ENCODE measurements at regions not wholly inside any gene's neighbourhood (a gene's known extent, or its start where the extent isn't known, plus 50 kb on each side); places are given as distances from the start of the nearest gene placed in this dataset.

GRCh38 chr4:173940146-173940545 lies 343.3 kb downstream of the FBXO8 start:
- Histone ChIP-seq H3K27ac (ENCODE audit: low read depth, low read length) (no peak overlapping the region), H3K9me2 (replicated peaks; ENCODE audit: control insufficient read depth, low read length) (no peaks in the 10 kb centered on the region), H4K20me1 (ENCODE audit: control insufficient read depth, insufficient read depth, low read depth, low read length) (no peaks in the 10 kb centered on the region), H3K4me3 (ENCODE audit: low read length) (no peak overlapping the region), H3K36me3 (ENCODE audit: control insufficient read depth, low read length) (no peaks in the 10 kb centered on the region), H3F3A (ENCODE audit: control insufficient read depth, insufficient read depth) (no peaks in the 10 kb centered on the region), H3K79me2 (ENCODE audit: control insufficient read depth, low read length) (no peaks in the 10 kb centered on the region), H3K9me3 (ENCODE audit: control insufficient read depth, insufficient read depth, low read length) (no peaks in the 10 kb centered on the region), H3K27me3 (ENCODE audit: control insufficient read depth, low read length) (no peaks in the 10 kb centered on the region), H3K4me2 (ENCODE audit: low read length) (no peak overlapping the region), H3K4me1 (ENCODE audit: control insufficient read depth, low read length) (no peaks in the 10 kb centered on the region)
- TF ChIP-seq CTCF (IDR thresholded peaks at IDR 0.05; ENCODE audit: low read depth, low read length, poor library complexity, severe bottlenecking), result no peak
- TF ChIP-seq EZH2phosphoT487 (IDR thresholded peaks at IDR 0.05; ENCODE audit: borderline replicate concordance, low read length), result no peak

- H3K4me3 ChIP-seq (ENCODE audit: low read length), result no peak overlapping the region
- TF ChIP-seq CTCF (IDR thresholded peaks at IDR 0.05; ENCODE audit: low read depth, low read length, poor library complexity, severe bottlenecking) (no peak), EZH2phosphoT487 (IDR thresholded peaks at IDR 0.05; ENCODE audit: borderline replicate concordance, low read length) (no peak)
- H3K4me1 ChIP-seq (ENCODE audit: control insufficient read depth, low read length), result no peaks in the 10 kb centered on the region
- no peaks in the 10 kb centered on the region for H3K36me3 ChIP-seq (ENCODE audit: control insufficient read depth, low read length)
- no peaks in the 10 kb centered on the region for H3K9me2 ChIP-seq (replicated peaks; ENCODE audit: control insufficient read depth, low read length)
- no peaks in the 10 kb centered on the region for H4K20me1 ChIP-seq (ENCODE audit: control insufficient read depth, insufficient read depth, low read depth, low read length)
- no peak overlapping the region for H3K4me2 ChIP-seq (ENCODE audit: low read length)
- no peak overlapping the region for H3K27ac ChIP-seq (ENCODE audit: low read depth, low read length)
- H3K9me3 ChIP-seq (ENCODE audit: control insufficient read depth, insufficient read depth, low read length), result no peaks in the 10 kb centered on the region
- no peaks in the 10 kb centered on the region for H3F3A ChIP-seq (ENCODE audit: control insufficient read depth, insufficient read depth)
- no peaks in the 10 kb centered on the region for H3K79me2 ChIP-seq (ENCODE audit: control insufficient read depth, low read length)
- H3K27me3 ChIP-seq (ENCODE audit: control insufficient read depth, low read length), result peaks cover 4% of the 10 kb centered on the region; the same call in 1 of the 2 replicates
Measured at GRCh38 chr4:173937631-173938270, 345.7 kb downstream of the FBXO8 start.

- Histone ChIP-seq H3K9me3 (ENCODE audit: control insufficient read depth, insufficient read depth, low read length) (no peaks in the 10 kb centered on the region), H3K4me1 (ENCODE audit: control insufficient read depth, low read length) (no peaks in the 10 kb centered on the region), H3K4me3 (ENCODE audit: low read length) (no peak overlapping the region), H3K27me3 (ENCODE audit: control insufficient read depth, low read length) (peaks cover 4% of the 10 kb centered on the region; the same call in 1 of the 2 replicates), H3K27ac (ENCODE audit: low read depth, low read length) (no peak overlapping the region), H3K36me3 (ENCODE audit: control insufficient read depth, low read length) (no peaks in the 10 kb centered on the region), H3K79me2 (ENCODE audit: control insufficient read depth, low read length) (no peaks in the 10 kb centered on the region), H3K9me2 (replicated peaks; ENCODE audit: control insufficient read depth, low read length) (no peaks in the 10 kb centered on the region), H3K4me2 (ENCODE audit: low read length) (no peak overlapping the region), H4K20me1 (ENCODE audit: control insufficient read depth, insufficient read depth, low read depth, low read length) (no peaks in the 10 kb centered on the region), H3F3A (ENCODE audit: control insufficient read depth, insufficient read depth) (no peaks in the 10 kb centered on the region)
- no peak for TF ChIP-seq EZH2phosphoT487 (IDR thresholded peaks at IDR 0.05; ENCODE audit: borderline replicate concordance, low read length)
- no peak for TF ChIP-seq CTCF (IDR thresholded peaks at IDR 0.05; ENCODE audit: low read depth, low read length, poor library complexity, severe bottlenecking)
Measured at GRCh38 chr4:173936861-173937260, 346.6 kb downstream of the FBXO8 start.
